ENCODE measurements at regions not wholly inside any gene's neighbourhood (a gene's known extent, or its start where the extent isn't known, plus 50 kb on each side); places are given as distances from the start of the nearest gene placed in this dataset.

DNA sequence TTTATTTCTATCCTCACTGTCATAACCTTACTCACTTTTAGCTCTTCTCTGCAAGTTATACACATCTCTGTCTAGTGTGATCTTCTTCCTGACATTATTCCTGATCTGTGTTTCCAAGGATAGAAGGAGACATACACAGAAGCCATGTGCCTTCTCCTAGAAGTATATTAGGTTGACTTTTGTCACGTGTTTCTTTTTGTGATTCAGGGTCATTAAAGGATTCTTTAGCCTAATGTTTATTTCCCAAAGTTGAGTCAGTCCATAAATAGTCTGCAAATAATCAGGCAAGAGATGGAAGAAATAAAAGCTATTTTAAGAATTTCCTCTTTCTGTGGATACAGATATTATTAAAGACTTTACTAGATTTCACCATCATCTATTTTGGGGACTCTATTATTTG lies 214.1 kb upstream of the GOT2 start:
- TF ChIP-seq, protein P1, sequence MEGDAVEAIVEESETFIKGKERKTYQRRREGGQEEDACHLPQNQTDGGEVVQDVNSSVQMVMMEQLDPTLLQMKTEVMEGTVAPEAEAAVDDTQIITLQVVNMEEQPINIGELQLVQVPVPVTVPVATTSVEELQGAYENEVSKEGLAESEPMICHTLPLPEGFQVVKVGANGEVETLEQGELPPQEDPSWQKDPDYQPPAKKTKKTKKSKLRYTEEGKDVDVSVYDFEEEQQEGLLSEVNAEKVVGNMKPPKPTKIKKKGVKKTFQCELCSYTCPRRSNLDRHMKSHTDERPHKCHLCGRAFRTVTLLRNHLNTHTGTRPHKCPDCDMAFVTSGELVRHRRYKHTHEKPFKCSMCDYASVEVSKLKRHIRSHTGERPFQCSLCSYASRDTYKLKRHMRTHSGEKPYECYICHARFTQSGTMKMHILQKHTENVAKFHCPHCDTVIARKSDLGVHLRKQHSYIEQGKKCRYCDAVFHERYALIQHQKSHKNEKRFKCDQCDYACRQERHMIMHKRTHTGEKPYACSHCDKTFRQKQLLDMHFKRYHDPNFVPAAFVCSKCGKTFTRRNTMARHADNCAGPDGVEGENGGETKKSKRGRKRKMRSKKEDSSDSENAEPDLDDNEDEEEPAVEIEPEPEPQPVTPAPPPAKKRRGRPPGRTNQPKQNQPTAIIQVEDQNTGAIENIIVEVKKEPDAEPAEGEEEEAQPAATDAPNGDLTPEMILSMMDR (IDR thresholded peaks at IDR 0.05) = no peak
- TF ChIP-seq, protein P2, sequence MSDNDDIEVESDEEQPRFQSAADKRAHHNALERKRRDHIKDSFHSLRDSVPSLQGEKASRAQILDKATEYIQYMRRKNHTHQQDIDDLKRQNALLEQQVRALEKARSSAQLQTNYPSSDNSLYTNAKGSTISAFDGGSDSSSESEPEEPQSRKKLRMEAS (IDR thresholded peaks at IDR 0.05; ENCODE audit: low read depth) = no peak
- TF ChIP-seq EZH2phosphoT487 (IDR thresholded peaks at IDR 0.05; ENCODE audit: borderline replicate concordance, low read depth) = no peak
- no peak for TF ChIP-seq EP300 (IDR thresholded peaks at IDR 0.05; ENCODE audit: borderline replicate concordance in 1 of 2, low read depth in 1 of 2, low read length in 1 of 2)
- no peak for TF ChIP-seq TAF1 (IDR thresholded peaks at IDR 0.05; ENCODE audit: borderline replicate concordance, low read depth, low read length)
- no peak for TF ChIP-seq RFX5 (IDR thresholded peaks at IDR 0.05; ENCODE audit: low read length)
- TF ChIP-seq, protein P3, sequence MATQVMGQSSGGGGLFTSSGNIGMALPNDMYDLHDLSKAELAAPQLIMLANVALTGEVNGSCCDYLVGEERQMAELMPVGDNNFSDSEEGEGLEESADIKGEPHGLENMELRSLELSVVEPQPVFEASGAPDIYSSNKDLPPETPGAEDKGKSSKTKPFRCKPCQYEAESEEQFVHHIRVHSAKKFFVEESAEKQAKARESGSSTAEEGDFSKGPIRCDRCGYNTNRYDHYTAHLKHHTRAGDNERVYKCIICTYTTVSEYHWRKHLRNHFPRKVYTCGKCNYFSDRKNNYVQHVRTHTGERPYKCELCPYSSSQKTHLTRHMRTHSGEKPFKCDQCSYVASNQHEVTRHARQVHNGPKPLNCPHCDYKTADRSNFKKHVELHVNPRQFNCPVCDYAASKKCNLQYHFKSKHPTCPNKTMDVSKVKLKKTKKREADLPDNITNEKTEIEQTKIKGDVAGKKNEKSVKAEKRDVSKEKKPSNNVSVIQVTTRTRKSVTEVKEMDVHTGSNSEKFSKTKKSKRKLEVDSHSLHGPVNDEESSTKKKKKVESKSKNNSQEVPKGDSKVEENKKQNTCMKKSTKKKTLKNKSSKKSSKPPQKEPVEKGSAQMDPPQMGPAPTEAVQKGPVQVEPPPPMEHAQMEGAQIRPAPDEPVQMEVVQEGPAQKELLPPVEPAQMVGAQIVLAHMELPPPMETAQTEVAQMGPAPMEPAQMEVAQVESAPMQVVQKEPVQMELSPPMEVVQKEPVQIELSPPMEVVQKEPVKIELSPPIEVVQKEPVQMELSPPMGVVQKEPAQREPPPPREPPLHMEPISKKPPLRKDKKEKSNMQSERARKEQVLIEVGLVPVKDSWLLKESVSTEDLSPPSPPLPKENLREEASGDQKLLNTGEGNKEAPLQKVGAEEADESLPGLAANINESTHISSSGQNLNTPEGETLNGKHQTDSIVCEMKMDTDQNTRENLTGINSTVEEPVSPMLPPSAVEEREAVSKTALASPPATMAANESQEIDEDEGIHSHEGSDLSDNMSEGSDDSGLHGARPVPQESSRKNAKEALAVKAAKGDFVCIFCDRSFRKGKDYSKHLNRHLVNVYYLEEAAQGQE (IDR thresholded peaks at IDR 0.05; ENCODE audit: low read depth, low read length) = no peak
- no peak for TF ChIP-seq TCF12 (IDR thresholded peaks at IDR 0.05)
- no peak for TF ChIP-seq YY1 (IDR thresholded peaks at IDR 0.05; ENCODE audit: low read depth)
- TF ChIP-seq RAD21 (IDR thresholded peaks at IDR 0.05; ENCODE audit: low read length) = no peak

Data from SK-N-SH (cell line).